ENCODE measurements at regions not wholly inside any gene's neighbourhood (a gene's known extent, or its start where the extent isn't known, plus 50 kb on each side); places are given as distances from the start of the nearest gene placed in this dataset.

DNA sequence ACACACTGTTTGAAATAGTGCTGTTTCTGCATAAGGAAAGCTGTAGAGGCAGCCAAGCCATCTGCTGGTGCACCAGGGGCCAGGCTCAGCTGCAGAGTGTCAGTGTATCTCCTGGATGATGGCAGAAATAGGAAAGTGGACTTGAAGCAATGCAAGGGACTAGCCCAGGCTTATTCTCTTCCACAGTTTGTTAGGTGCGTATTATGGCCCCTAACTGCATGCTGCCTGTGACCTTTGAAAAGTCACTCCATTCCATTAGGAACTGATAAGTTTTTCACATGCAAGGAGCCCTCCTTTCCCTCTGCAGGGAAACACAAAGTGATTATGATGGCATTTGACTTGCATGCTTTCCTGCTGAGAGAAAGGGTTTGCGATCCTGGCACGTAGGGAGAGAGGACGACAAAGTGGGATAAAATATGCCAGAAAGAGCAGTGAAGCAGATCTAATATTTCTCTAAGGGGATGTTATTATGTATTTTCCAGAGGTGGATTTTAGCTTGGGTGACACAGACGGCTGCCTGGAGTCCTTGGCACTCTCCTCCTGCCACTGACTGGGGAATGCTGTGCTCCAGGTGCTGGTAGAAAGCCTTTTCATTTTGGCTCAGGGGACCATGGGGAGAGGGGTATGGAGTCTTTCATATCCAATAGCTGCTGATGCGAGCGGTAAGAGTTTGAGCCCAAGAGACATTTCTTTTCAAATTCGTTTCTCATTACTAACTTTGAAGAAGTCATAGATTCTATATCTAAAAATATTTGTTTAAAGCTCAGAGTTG is 402.1 kb upstream of the B3GALT2 start:
- no peaks in the 10 kb centered on the region for H4K20me1 ChIP-seq (ENCODE audit: insufficient read depth, low read length)
- H3K4me3 ChIP-seq (ENCODE audit: low read depth, low read length, poor library complexity, severe bottlenecking), result no peak overlapping the region
- TF ChIP-seq EZH2phosphoT487 (IDR thresholded peaks at IDR 0.05; ENCODE audit: borderline replicate concordance, low read depth, low read length), result no peak
- TF ChIP-seq, protein P1, sequence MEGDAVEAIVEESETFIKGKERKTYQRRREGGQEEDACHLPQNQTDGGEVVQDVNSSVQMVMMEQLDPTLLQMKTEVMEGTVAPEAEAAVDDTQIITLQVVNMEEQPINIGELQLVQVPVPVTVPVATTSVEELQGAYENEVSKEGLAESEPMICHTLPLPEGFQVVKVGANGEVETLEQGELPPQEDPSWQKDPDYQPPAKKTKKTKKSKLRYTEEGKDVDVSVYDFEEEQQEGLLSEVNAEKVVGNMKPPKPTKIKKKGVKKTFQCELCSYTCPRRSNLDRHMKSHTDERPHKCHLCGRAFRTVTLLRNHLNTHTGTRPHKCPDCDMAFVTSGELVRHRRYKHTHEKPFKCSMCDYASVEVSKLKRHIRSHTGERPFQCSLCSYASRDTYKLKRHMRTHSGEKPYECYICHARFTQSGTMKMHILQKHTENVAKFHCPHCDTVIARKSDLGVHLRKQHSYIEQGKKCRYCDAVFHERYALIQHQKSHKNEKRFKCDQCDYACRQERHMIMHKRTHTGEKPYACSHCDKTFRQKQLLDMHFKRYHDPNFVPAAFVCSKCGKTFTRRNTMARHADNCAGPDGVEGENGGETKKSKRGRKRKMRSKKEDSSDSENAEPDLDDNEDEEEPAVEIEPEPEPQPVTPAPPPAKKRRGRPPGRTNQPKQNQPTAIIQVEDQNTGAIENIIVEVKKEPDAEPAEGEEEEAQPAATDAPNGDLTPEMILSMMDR (conservative IDR thresholded peaks at IDR 0.05; ENCODE audit: low read length), result no peak
- BruUV-seq (replicated peaks), result no TSS peak
- no peaks in the 10 kb centered on the region for H3K79me2 ChIP-seq (ENCODE audit: insufficient read depth, low read depth, low read length)
- H3K27ac ChIP-seq (ENCODE audit: low read depth, low read length, poor library complexity, severe bottlenecking), result no peak overlapping the region
- no peak overlapping the region for H3K4me2 ChIP-seq (ENCODE audit: low read length)
- intact Hi-C loops (cut with micrococcal nuclease; ENCODE audit: unreplicated experiment), result no loop called here
- H3K9me3 ChIP-seq (ENCODE audit: low read length), result 0 out of 2 replicates have a peak, but pooled peaks cover 4% of the 10 kb centered on the region
- H3K9me2 ChIP-seq (ENCODE audit: insufficient read depth, low read length), result no peaks in the 10 kb centered on the region
- H3K36me3 ChIP-seq (ENCODE audit: insufficient read depth, low read length), result no peaks in the 10 kb centered on the region
- no peak overlapping the region for H2AFZ ChIP-seq (ENCODE audit: low read length)
- peaks cover 7% of the 10 kb centered on the region for H3K4me1 ChIP-seq (ENCODE audit: insufficient read depth, low read length, poor library complexity, severe bottlenecking)
- ChIA-PET CTCF (ENCODE audit: unreplicated experiment) (no interaction called here), POLR2A (interaction anchor here (0.9 kb wide), 1 partner anchor 13 kb away, joined by 3 read pairs; no protein-coding TSS in a partner anchor)
- DNase-seq (ENCODE audit: low spot score), result peak; percentile 2

DNA sequence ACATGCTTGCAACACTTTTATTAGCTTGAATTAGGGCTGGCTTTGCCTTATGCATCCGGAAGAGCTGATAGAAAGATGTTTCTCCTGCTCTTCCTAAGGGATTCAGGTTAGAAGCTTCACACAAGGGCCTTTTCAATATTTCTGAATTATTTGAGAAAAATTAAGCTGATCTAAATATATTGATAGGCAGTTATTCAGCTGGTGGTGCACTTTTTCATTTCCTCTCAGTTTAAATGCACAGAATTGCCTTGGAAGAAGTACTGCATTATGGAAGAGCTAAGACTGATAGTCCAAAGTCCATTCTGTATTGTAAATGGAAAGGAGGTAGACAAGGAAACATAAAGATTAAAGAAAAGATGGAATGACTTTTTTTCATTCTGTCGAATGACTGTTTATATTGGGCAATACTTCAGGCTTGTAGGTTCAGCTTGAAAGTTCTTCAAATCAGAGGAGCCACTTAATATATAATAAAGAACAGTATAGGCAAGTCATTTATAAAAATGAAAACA is 398.4 kb upstream of the B3GALT2 start:
- Histone ChIP-seq H3K27ac (ENCODE audit: low read depth, low read length, poor library complexity, severe bottlenecking) (no peak overlapping the region), H3K9me3 (ENCODE audit: low read length) (0 out of 2 replicates have a peak, but pooled peaks cover 12% of the 10 kb centered on the region), H4K20me1 (ENCODE audit: insufficient read depth, low read length) (no peaks in the 10 kb centered on the region), H3K9me2 (ENCODE audit: insufficient read depth, low read length) (no peaks in the 10 kb centered on the region), H2AFZ (ENCODE audit: low read length) (no peak overlapping the region), H3K4me3 (ENCODE audit: low read depth, low read length, poor library complexity, severe bottlenecking) (no peak overlapping the region), H3K4me2 (ENCODE audit: low read length) (no peak overlapping the region), H3K4me1 (ENCODE audit: insufficient read depth, low read length, poor library complexity, severe bottlenecking) (no peaks in the 10 kb centered on the region), H3K79me2 (ENCODE audit: insufficient read depth, low read depth, low read length) (no peaks in the 10 kb centered on the region), H3K36me3 (ENCODE audit: insufficient read depth, low read length) (no peaks in the 10 kb centered on the region)
- intact Hi-C loops (cut with micrococcal nuclease; ENCODE audit: unreplicated experiment), result no loop called here
- BruUV-seq (replicated peaks), result no TSS peak
- ChIA-PET CTCF (ENCODE audit: unreplicated experiment) (no interaction called here), POLR2A (interaction anchor here (0.6 to 1.6 kb wide), 12 partner anchors 9 to 261 kb away, joined by 3 to 7 read pairs (median 3); no protein-coding TSS in a partner anchor)
- no peak for DNase-seq (ENCODE audit: low spot score)
- TF ChIP-seq, protein P1 (conservative IDR thresholded peaks at IDR 0.05; ENCODE audit: low read length), result no peak
- TF ChIP-seq EZH2phosphoT487 (IDR thresholded peaks at IDR 0.05; ENCODE audit: borderline replicate concordance, low read depth, low read length), result no peak

DNA sequence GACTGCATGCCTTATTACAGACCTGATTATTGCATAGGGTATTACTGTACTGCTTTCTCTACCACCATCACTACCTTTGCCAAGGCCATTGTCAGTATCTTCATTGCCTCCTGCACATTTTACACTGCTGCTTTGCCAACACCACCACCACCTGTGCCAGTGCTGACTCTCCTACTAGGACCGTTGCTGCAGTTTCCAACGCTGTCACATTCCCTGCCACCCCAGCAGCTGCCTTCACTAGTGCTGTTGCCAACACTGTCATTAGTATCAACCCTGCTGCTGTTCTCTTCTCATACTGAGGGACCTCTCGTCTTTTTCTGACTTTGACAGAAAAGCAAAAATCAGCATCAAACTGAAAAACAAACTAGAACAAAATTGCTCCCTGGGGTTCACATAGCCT is 394.9 kb upstream of the B3GALT2 start:
- Histone ChIP-seq H3K27ac (ENCODE audit: low read depth, low read length, poor library complexity, severe bottlenecking) (no peak overlapping the region), H3K79me2 (ENCODE audit: insufficient read depth, low read depth, low read length) (no peaks in the 10 kb centered on the region), H3K4me2 (ENCODE audit: low read length) (no peak overlapping the region), H4K20me1 (ENCODE audit: insufficient read depth, low read length) (no peaks in the 10 kb centered on the region), H2AFZ (ENCODE audit: low read length) (no peak overlapping the region), H3K4me1 (ENCODE audit: insufficient read depth, low read length, poor library complexity, severe bottlenecking) (no peaks in the 10 kb centered on the region), H3K9me3 (ENCODE audit: low read length) (0 out of 2 replicates have a peak, but pooled peaks cover 12% of the 10 kb centered on the region), H3K9me2 (ENCODE audit: insufficient read depth, low read length) (no peaks in the 10 kb centered on the region), H3K4me3 (ENCODE audit: low read depth, low read length, poor library complexity, severe bottlenecking) (no peak overlapping the region), H3K36me3 (ENCODE audit: insufficient read depth, low read length) (no peaks in the 10 kb centered on the region)
- DNase-seq (ENCODE audit: low spot score), result no peak
- ChIA-PET CTCF (ENCODE audit: unreplicated experiment) (no interaction called here), POLR2A (no interaction called here)
- intact Hi-C loops (cut with micrococcal nuclease; ENCODE audit: unreplicated experiment), result no loop called here
- BruUV-seq (replicated peaks), result no TSS peak
- TF ChIP-seq, protein P1 (conservative IDR thresholded peaks at IDR 0.05; ENCODE audit: low read length), result no peak
- no peak for TF ChIP-seq EZH2phosphoT487 (IDR thresholded peaks at IDR 0.05; ENCODE audit: borderline replicate concordance, low read depth, low read length)
